Brain microvascular endothelial cell (primary cell): ENCODE measurements at regions not wholly inside any gene's neighbourhood (a gene's known extent, or its start where the extent isn't known, plus 50 kb on each side); places are given as distances from the start of the nearest gene placed in this dataset.

ENCODE experiments used
- DNase-seq: peaks from one replicate; pipeline ENCODE4 v3.0.0-alpha.2; 2020
- H3K27ac ChIP-seq: fragments of 250-450 bp; sonication (Bioruptor Pico); 2 replicates; pipeline ENCODE4 v1.5.1; 2020; ENCODE audit warnings: mild to moderate bottlenecking, moderate library complexity
- H3K27me3 ChIP-seq: fragments of 250-450 bp; sonication (Bioruptor Pico); replicated peaks from 2 replicates; pipeline ENCODE4 v1.5.1; 2020; ENCODE audit warnings: mild to moderate bottlenecking
- H3K36me3 ChIP-seq: fragments of 250-450 bp; sonication (Bioruptor Pico); replicated peaks from 2 replicates; pipeline ENCODE4 v1.5.1; 2020; ENCODE audit warnings: mild to moderate bottlenecking
- H3K4me3 ChIP-seq: 2 replicates; pipeline ENCODE4 v1.5.1; 2011; ENCODE audit warnings: low read depth, mild to moderate bottlenecking, control low read depth, low read length, moderate library complexity
- in situ Hi-C: cut with HindIII; loops from 2 replicates; pipeline ENCODE4 v1.10.0; 2017; ENCODE audit warnings: low sequenced_read_pairs, low pct_ligation_motif_present
- TF ChIP-seq, protein P1 (sequence below): IDR thresholded peaks from 2 replicates; pipeline ENCODE4 v1.5.1; 2011; ENCODE audit warnings: low read depth, mild to moderate bottlenecking, moderate library complexity, low read length, control low read depth, inconsistent platforms; ENCODE audit errors: missing control alignments

DNA sequence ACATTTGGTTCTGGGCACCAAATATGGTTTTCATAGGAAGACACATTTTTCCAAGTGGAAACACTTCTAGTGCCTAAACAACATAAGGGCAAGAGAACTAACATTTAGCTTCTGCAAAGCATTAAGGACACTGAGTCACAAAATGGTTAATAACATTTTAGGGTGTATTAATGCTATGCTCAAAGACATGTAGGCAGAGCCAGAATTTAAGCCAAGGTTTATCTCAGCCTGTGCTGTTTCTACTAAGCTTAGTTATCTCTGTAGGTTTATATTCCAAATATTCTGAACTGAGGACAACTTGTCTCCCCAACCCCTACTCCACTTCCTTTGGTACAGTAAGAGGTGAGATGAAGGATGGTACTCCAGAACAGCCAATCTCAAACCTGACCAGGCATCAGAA lies 54.1 kb upstream of the AKAP13 start:
- H3K27me3 ChIP-seq: no peaks in the 10 kb centered on the region
- H3K27ac ChIP-seq: no peak overlapping the region
- TF ChIP-seq, protein P1, sequence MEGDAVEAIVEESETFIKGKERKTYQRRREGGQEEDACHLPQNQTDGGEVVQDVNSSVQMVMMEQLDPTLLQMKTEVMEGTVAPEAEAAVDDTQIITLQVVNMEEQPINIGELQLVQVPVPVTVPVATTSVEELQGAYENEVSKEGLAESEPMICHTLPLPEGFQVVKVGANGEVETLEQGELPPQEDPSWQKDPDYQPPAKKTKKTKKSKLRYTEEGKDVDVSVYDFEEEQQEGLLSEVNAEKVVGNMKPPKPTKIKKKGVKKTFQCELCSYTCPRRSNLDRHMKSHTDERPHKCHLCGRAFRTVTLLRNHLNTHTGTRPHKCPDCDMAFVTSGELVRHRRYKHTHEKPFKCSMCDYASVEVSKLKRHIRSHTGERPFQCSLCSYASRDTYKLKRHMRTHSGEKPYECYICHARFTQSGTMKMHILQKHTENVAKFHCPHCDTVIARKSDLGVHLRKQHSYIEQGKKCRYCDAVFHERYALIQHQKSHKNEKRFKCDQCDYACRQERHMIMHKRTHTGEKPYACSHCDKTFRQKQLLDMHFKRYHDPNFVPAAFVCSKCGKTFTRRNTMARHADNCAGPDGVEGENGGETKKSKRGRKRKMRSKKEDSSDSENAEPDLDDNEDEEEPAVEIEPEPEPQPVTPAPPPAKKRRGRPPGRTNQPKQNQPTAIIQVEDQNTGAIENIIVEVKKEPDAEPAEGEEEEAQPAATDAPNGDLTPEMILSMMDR: no peak
- no peaks in the 10 kb centered on the region for H3K36me3 ChIP-seq
- H3K4me3 ChIP-seq: no peak overlapping the region
- no peak for DNase-seq
- in situ Hi-C loops: no loop called here

DNA sequence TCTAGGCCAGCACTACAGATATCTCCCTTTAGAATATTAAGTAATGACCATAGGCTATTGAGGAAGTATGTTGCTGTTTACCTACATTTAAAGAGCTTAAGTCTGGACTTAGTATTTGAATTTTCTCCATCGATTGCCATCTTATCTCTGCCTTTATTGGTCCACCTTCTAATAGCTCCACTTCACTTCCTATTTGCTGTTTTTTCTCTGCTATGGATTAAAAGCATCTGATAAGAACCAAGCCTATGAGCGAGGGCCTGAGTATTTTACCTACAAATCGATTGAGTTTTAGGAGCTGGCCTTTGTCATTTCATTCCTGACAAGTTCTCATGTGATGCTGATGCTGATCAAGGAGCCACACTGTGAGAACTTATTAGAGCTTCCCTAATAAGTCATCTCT lies 52.6 kb upstream of the AKAP13 start:
- no peak overlapping the region for H3K27ac ChIP-seq
- no peak for DNase-seq
- in situ Hi-C loops: no loop called here
- no peaks in the 10 kb centered on the region for H3K36me3 ChIP-seq
- H3K27me3 ChIP-seq: no peaks in the 10 kb centered on the region
- TF ChIP-seq, protein P1: no peak
- H3K4me3 ChIP-seq: no peak overlapping the region

DNA sequence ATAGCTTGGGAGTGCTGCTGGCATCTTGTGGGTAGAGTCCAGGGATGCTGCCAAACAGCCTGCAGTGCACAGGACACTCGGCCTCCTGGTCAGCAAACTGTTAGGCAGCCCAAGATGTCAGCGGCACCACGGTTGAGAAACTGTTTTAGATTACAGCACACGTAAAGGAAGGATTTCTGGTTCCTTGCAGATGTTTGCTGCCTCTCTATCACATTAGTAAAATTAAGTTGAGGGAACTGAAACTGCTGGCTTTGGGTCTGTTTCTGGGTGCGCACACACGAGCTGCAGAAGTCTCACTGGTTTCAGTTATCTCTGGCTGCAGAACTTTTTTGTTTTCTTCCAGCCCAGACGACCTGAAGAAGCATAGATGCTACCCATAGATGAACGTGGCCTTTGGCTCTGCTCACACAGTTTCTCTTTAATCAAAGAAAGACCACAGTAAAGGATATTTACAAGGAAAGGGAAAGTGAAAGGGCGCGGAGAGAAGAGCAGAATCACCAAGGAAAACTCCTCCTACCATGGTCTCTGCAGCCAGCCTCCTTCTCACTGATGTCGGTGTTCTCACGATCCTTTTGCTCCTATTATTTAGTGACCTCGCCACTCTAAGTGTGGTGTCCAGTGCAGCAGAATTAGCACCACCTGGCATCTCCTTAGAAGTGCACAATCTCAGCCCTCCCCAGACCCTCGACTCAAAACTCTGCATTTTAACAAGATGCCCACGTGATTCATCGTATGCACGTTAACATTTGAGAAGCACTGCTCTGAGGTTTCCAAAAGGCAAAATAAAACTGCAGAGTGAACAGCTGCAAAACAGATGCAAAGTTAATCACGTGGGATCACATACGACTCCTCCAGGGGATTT lies 50.6 kb upstream of the AKAP13 start:
- in situ Hi-C loops: no loop called here
- peak overlapping the region; percentile 83 for H3K27ac ChIP-seq
- peak; percentile 68 for DNase-seq
- H3K4me3 ChIP-seq: peak overlapping the region; percentile 47
- TF ChIP-seq, protein P1: no peak
- no peaks in the 10 kb centered on the region for H3K27me3 ChIP-seq
- no peaks in the 10 kb centered on the region for H3K36me3 ChIP-seq
